ENCODE measurements at regions not wholly inside any gene's neighbourhood (a gene's known extent, or its start where the extent isn't known, plus 50 kb on each side); places are given as distances from the start of the nearest gene placed in this dataset.
"Not testable (repeated sequence)": the region's sequence is repeated elsewhere in the genome, so short reads cannot be mapped to it uniquely, and the experiment has no call there.

DNA sequence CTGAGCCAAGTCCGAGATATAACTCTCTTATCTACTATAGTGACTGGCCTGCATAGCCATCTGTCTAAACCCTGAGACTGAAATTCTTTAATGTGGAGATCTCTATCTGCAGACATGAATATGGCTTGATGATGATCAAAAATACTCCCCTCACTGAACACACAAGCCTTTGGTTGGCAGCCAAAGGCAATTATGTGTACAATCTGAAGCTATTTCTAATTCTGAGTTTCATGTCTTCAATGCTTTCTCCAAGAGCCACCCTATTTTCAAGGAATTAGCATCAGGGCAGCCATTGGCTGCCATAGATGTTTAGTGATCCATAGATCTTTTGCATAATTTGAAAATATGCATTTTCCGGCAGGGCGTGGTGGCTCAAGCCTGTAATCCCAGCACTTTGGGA is 168.2 kb downstream of the TGFB2 start:
- Histone ChIP-seq H3K9me3 (replicated peaks; ENCODE audit: low read length) (no peaks in the 10 kb centered on the region), H3K27me3 (ENCODE audit: control insufficient read depth, insufficient read depth, low read length) (no peaks in the 10 kb centered on the region), H3K36me3 (ENCODE audit: insufficient read depth, low read length) (no peaks in the 10 kb centered on the region)

DNA sequence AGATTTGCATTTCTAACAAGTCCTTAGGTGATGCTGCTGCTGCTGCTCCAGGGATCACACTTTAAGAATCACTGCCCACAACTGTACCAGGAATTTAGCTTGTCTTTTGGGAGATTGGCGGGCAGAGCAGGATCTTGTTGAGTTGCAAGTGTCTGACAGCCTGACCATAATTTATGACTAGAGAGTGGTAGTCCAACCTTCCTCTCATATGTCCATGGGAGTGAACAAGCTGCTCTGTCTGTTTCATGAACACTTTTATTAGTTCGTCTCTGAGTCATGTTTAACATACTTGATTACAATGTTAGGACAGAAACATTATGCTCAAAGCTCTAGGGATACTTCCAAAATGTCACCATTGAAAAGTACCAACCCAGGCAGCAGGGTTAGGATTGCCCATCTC is 169.6 kb downstream of the TGFB2 start:
- Histone ChIP-seq H3K9ac (ENCODE audit: low read depth, low read length) (no peak overlapping the region), H3K27me3 (ENCODE audit: control insufficient read depth, insufficient read depth, low read length) (no peaks in the 10 kb centered on the region), H3K4me3 (ENCODE audit: low read length) (no peak overlapping the region), H3K9me3 (replicated peaks; ENCODE audit: low read length) (no peaks in the 10 kb centered on the region), H3K36me3 (ENCODE audit: insufficient read depth, low read length) (no peaks in the 10 kb centered on the region), H3K4me2 (ENCODE audit: low read length) (no peak overlapping the region), H3K4me1 (ENCODE audit: control insufficient read depth, insufficient read depth, low read length) (no peaks in the 10 kb centered on the region)

More for the DNA sequence above, 168.2 kb downstream of the TGFB2 start:
- no peak overlapping the region for H3K9ac ChIP-seq (ENCODE audit: low read depth, low read length)
- H3K4me3 ChIP-seq (ENCODE audit: low read length), result no peak overlapping the region
- H3K4me1 ChIP-seq (ENCODE audit: control insufficient read depth, insufficient read depth, low read length), result no peaks in the 10 kb centered on the region
- no peak overlapping the region for H3K4me2 ChIP-seq (ENCODE audit: low read length)

DNA sequence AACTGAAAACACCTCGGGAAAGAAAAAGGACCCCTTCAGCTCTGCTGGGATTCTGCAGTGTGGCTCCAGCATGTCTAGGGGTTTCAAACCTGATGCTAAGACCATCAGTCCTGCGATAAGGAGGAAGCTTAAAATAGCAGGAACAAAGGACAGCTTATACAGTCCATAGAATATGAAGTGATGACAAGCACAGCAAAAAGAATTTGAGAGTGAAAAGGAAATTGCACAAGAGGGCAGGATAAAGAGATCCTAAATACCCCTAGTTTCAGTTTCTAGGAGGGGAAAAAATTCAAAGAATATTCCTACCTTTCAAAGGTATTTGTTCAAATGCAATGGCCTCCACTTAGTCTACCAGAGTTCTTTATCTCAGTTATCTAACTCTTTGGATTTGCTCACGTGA is 171.4 kb downstream of the TGFB2 start:
- no peaks in the 10 kb centered on the region for H3K27me3 ChIP-seq (ENCODE audit: control insufficient read depth, insufficient read depth, low read length)
- H3K36me3 ChIP-seq (ENCODE audit: insufficient read depth, low read length), result no peaks in the 10 kb centered on the region
- H3K4me1 ChIP-seq (ENCODE audit: control insufficient read depth, insufficient read depth, low read length), result no peaks in the 10 kb centered on the region
- H3K9ac ChIP-seq (ENCODE audit: low read depth, low read length), result no peak overlapping the region
- H3K4me2 ChIP-seq (ENCODE audit: low read length), result peak overlapping the region; percentile 16
- H3K4me3 ChIP-seq (ENCODE audit: low read length), result no peak overlapping the region
- no peaks in the 10 kb centered on the region for H3K9me3 ChIP-seq (replicated peaks; ENCODE audit: low read length)

DNA sequence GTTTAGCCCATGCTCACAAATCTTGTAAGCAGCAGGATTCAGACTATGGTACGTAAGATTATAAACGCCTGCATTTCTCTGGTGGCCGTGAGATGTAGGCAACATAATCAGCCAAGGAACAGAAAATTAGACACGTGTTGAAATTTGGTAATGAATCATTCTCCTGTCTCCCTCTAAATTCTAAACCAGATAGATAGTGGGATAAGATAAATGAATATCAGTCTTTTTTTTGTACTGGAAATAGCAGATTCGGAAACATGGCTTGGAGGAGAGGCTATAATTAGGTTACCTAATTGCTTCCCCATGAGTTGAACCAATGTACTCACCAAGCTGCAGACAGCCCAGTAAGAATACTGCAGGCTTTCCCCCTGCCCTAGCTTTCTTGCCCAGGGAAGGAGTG is 172.3 kb downstream of the TGFB2 start:
- Histone ChIP-seq H3K4me2 (ENCODE audit: low read length) (peak overlapping the region; percentile 16), H3K4me1 (ENCODE audit: control insufficient read depth, insufficient read depth, low read length) (no peaks in the 10 kb centered on the region), H3K36me3 (ENCODE audit: insufficient read depth, low read length) (no peaks in the 10 kb centered on the region), H3K9ac (ENCODE audit: low read depth, low read length) (no peak overlapping the region), H3K9me3 (replicated peaks; ENCODE audit: low read length) (no peaks in the 10 kb centered on the region), H3K27me3 (ENCODE audit: control insufficient read depth, insufficient read depth, low read length) (no peaks in the 10 kb centered on the region), H3K4me3 (ENCODE audit: low read length) (no peak overlapping the region)

DNA sequence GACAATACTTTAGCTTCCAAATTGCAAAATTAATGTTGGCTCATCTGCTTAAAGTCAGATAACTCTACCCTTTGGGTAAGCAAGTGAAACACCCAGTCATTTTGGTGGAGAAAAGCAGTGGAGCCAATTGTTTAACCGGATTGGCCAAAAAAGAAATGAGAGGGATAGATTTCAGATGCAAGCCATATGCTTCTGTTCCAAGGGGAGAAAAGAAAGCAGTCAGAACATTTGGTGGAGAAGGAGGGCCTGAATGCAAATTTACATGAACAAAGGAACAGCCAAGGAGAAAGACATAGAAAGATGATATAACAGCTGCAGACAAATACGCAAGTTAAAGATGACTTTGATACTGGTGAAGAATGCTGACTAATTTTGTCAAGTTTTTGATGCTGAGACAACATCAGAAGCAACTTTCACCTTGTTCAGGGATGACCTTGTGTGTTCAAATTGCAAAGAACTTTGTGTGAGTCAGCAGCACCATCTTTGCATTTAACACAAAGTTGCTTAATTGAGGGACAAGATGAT is 173.1 kb downstream of the TGFB2 start:
- Histone ChIP-seq H3K36me3 (ENCODE audit: insufficient read depth, low read length) (no peaks in the 10 kb centered on the region), H3K4me3 (ENCODE audit: low read length) (no peak overlapping the region), H3K9me3 (replicated peaks; ENCODE audit: low read length) (no peaks in the 10 kb centered on the region), H3K4me2 (ENCODE audit: low read length) (no peak overlapping the region), H3K27me3 (ENCODE audit: control insufficient read depth, insufficient read depth, low read length) (no peaks in the 10 kb centered on the region), H3K4me1 (ENCODE audit: control insufficient read depth, insufficient read depth, low read length) (no peaks in the 10 kb centered on the region), H3K9ac (ENCODE audit: low read depth, low read length) (no peak overlapping the region)

DNA sequence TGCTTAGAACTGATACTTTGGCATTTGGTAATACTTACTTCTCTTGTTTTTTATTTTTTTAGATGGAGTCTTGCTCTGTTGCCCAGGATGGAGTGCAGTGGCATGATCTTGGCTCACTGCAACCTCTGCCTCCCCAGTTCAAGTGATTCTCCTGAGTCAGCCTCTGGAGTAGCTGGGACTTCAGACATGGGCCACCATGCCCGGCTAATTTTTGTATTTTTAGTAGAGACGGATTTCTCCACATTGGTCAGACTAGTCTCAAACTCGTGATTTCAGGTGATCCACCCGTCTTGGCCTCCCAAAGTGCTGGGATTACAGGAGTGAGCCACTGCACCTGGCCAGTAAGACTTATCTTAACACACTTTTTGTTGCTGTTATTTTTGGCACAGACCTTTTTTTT is 175.5 kb downstream of the TGFB2 start:
- not testable (repeated sequence) for H3K36me3 ChIP-seq (ENCODE audit: insufficient read depth, low read length); H3K9me3 ChIP-seq (replicated peaks; ENCODE audit: low read length); H3K4me1 ChIP-seq (ENCODE audit: control insufficient read depth, insufficient read depth, low read length); H3K27me3 ChIP-seq (ENCODE audit: control insufficient read depth, insufficient read depth, low read length); H3K9ac ChIP-seq (ENCODE audit: low read depth, low read length); H3K4me2 ChIP-seq (ENCODE audit: low read length); H3K4me3 ChIP-seq (ENCODE audit: low read length)

DNA sequence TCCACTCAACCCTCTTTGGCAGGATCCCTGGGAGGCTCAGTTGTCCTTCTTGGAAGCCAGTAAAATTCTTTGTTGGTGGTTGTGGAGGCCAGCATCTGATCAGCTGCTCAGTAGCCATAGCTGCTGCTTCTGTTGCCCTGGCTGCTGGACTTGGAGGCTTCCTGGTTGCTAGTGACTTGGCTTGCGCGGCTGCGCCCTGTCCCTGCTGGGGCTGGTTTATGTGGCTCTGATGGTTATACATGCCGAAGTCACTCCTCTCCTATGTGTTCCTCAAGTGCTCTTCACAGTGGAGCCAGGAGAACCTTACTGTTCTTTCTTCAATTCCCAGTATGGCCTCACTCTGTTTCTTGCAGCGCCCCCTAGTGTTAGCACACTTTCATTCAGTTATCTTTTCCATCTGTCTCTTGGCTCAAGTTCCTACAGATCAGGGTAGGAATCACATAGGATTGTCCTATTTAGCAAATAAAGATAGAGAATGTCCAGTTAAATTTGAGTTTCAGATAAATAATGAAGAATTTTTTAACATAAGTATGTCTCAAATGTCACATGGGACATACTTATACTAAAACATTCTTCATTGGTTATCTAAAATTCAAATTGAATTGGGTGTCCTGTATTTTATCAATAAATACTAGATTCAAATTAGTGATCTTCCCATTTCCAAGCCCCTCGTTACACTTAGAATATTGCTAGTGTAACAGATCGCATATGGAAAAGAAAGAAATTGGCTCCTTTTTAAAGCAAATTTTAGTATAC is 176.5 kb downstream of the TGFB2 start:
- H3K9ac ChIP-seq (ENCODE audit: low read depth, low read length), result no peak overlapping the region
- peaks cover 8% of the 10 kb centered on the region for H3K4me1 ChIP-seq (ENCODE audit: control insufficient read depth, insufficient read depth, low read length)
- no peaks in the 10 kb centered on the region for H3K27me3 ChIP-seq (ENCODE audit: control insufficient read depth, insufficient read depth, low read length)
- H3K36me3 ChIP-seq (ENCODE audit: insufficient read depth, low read length), result no peaks in the 10 kb centered on the region
- H3K4me3 ChIP-seq (ENCODE audit: low read length), result no peak overlapping the region
- no peaks in the 10 kb centered on the region for H3K9me3 ChIP-seq (replicated peaks; ENCODE audit: low read length)
- H3K4me2 ChIP-seq (ENCODE audit: low read length), result no peak overlapping the region

DNA sequence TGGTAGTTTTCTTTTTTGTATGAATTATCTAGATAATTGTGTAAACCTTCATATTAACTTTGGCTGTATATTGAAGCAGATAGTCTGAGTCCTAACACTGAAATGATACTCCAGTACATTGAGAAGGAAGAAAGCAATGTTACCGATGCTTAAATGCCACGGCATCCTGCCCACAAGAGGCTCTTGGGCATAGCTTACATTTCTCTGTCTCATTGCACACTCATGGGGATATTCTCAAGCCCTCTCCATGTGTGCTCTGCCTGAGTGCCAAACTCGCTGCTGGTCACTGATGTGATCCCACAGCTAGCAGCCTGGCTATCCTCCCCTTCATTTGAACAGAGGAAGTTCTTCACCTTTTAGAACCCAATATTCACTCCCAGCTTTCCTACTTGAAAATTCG is 179.4 kb downstream of the TGFB2 start:
- Histone ChIP-seq H3K9ac (ENCODE audit: low read depth, low read length) (no peak overlapping the region), H3K4me3 (ENCODE audit: low read length) (no peak overlapping the region), H3K4me2 (ENCODE audit: low read length) (no peak overlapping the region), H3K4me1 (ENCODE audit: control insufficient read depth, insufficient read depth, low read length) (peaks cover 10% of the 10 kb centered on the region), H3K36me3 (ENCODE audit: insufficient read depth, low read length) (no peaks in the 10 kb centered on the region), H3K27me3 (ENCODE audit: control insufficient read depth, insufficient read depth, low read length) (no peaks in the 10 kb centered on the region), H3K9me3 (replicated peaks; ENCODE audit: low read length) (no peaks in the 10 kb centered on the region)

DNA sequence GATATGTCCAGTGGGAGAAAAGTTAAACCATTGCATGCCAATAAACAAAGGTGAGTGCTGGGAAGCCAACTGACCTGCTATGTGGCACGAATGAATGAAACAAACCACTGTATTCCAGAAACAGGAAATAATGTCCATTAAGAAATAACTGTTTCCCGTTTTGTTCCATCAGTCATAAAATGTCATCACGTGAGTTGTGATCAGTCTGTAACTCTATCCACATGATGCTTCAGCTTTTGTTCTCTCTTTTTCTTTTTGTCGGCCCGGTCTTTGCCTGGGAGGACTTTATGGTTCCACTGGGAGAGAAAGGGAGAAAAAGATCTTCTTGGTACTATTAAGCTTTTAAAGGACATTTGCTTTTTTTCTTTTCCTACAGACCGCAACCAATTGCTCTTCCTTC is 179.9 kb downstream of the TGFB2 start:
- peaks cover 14% of the 10 kb centered on the region for H3K4me1 ChIP-seq (ENCODE audit: control insufficient read depth, insufficient read depth, low read length)
- H3K4me3 ChIP-seq (ENCODE audit: low read length), result no peak overlapping the region
- no peaks in the 10 kb centered on the region for H3K36me3 ChIP-seq (ENCODE audit: insufficient read depth, low read length)
- H3K9ac ChIP-seq (ENCODE audit: low read depth, low read length), result no peak overlapping the region
- no peaks in the 10 kb centered on the region for H3K9me3 ChIP-seq (replicated peaks; ENCODE audit: low read length)
- H3K4me2 ChIP-seq (ENCODE audit: low read length), result no peak overlapping the region
- H3K27me3 ChIP-seq (ENCODE audit: control insufficient read depth, insufficient read depth, low read length), result no peaks in the 10 kb centered on the region

DNA sequence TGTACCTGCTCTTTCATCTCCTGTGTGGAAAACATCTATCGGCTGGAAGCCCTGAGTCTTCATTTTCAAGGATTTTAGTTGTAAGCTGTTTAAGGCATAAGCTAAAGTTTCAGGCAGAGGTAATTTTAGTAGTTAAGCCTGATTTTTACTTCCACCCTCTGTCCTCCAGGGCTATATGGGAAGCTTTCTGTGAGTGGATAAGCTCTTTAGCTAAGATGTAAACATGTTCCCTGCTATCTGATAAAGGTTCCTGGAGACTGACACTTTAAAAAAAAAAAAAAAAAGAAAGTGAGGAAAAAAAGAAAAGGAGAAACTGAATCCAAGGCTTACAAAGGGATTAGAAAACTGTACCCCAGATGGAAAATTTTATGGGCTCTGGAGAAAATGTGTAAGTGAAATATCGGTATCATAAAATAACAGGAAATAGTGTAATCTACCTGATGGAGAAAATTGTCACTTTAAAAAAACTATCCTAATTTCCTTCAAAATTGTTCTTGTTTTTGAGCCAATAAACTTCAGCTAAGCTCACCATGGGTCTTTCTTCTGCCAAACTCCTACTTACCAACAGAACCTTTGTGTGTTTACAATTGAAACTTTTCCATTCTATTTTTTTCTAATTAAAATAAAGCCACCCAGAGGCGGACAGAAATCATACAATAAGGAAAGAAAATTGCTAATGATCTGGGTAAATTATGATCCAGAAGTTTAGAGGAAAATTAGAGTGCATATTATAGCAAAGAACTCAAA is 180.5 kb downstream of the TGFB2 start:
- Histone ChIP-seq H3K4me3 (ENCODE audit: low read length) (no peak overlapping the region), H3K4me2 (ENCODE audit: low read length) (no peak overlapping the region), H3K27me3 (ENCODE audit: control insufficient read depth, insufficient read depth, low read length) (no peaks in the 10 kb centered on the region), H3K9me3 (replicated peaks; ENCODE audit: low read length) (no peaks in the 10 kb centered on the region), H3K36me3 (ENCODE audit: insufficient read depth, low read length) (no peaks in the 10 kb centered on the region), H3K4me1 (ENCODE audit: control insufficient read depth, insufficient read depth, low read length) (peaks cover 20% of the 10 kb centered on the region), H3K9ac (ENCODE audit: low read depth, low read length) (no peak overlapping the region)

DNA sequence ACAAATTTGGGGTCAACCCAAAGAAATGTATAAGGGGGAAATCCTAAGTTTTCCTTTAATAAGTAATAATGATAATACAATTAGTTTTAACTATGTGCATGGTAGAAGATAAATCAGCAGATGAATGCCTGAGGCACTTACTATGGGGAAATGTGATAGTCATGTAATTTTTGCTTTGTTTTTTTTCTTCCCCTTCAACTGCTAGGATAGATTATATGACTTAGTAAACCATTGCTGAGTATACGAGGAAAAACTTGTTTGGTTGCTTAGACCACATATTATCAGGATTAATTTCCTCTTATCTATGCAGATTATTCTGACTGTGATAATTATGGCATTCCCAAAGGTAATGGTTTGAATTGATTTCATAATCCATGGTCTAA is 181.1 kb downstream of the TGFB2 start:
- Histone ChIP-seq H3K27me3 (ENCODE audit: control insufficient read depth, insufficient read depth, low read length) (no peaks in the 10 kb centered on the region), H3K4me3 (ENCODE audit: low read length) (no peak overlapping the region), H3K36me3 (ENCODE audit: insufficient read depth, low read length) (no peaks in the 10 kb centered on the region), H3K4me1 (ENCODE audit: control insufficient read depth, insufficient read depth, low read length) (peaks cover 20% of the 10 kb centered on the region), H3K9ac (ENCODE audit: low read depth, low read length) (no peak overlapping the region), H3K4me2 (ENCODE audit: low read length) (no peak overlapping the region), H3K9me3 (replicated peaks; ENCODE audit: low read length) (no peaks in the 10 kb centered on the region)

DNA sequence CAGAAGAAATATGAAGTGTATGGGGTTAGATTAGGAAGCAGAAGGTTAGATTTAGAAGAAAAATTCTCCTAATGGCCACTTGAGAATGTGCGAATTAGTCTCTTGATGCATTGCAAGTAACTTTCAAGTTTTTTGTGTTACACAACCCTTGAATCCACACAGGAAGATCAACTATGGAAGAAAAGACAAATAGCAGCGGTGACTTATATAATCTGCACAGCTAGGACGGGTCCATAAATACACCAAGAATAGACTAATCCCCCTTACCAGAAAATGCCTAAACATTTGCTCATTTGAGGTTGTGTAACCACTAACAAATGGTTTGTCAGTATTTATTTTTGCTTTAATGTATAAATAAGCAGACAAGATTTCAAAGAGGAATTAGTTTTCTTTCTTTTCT is 182.6 kb downstream of the TGFB2 start:
- no peaks in the 10 kb centered on the region for H3K36me3 ChIP-seq (ENCODE audit: insufficient read depth, low read length)
- no peak overlapping the region for H3K4me3 ChIP-seq (ENCODE audit: low read length)
- H3K4me1 ChIP-seq (ENCODE audit: control insufficient read depth, insufficient read depth, low read length), result peaks cover 20% of the 10 kb centered on the region
- no peaks in the 10 kb centered on the region for H3K27me3 ChIP-seq (ENCODE audit: control insufficient read depth, insufficient read depth, low read length)
- H3K4me2 ChIP-seq (ENCODE audit: low read length), result no peak overlapping the region
- H3K9me3 ChIP-seq (replicated peaks; ENCODE audit: low read length), result no peaks in the 10 kb centered on the region
- H3K9ac ChIP-seq (ENCODE audit: low read depth, low read length), result no peak overlapping the region
